IMR-90 (cell line): ENCODE measurements at regions not wholly inside any gene's neighbourhood (a gene's known extent, or its start where the extent isn't known, plus 50 kb on each side); places are given as distances from the start of the nearest gene placed in this dataset.

ENCODE experiments used
- ATAC-seq: fragments of 200-7000 bp; cut with Tn5 transposase; 2 replicates; pipeline ENCODE4 v1.9.1; 2020; ENCODE audit warnings: low read depth, mild to moderate bottlenecking, moderate library complexity
- BruUV-seq: library from RNA; stranded (reverse); fragments of 400-500 nt; replicated peaks from 2 replicates; lab custom pipeline; 2021; lab: Mats Ljungman, UMichigan
- CTCF ChIA-PET: fragments of 300-600 bp; formaldehyde crosslinking; extraction: SDS; loops from one replicate; lab custom pipeline; 2021; ENCODE audit warnings: antibody characterized with exemption; lab: Yijun Ruan, JAX
- POLR2A ChIA-PET: fragments of 300-600 bp; sonication (Branson Sonifier 250); formaldehyde crosslinking; loops from one replicate; lab custom pipeline; 2022; ENCODE audit warnings: antibody characterized with exemption; ENCODE audit not compliant: unreplicated experiment; lab: Charles Lee
- DNase-seq: peaks from one replicate; pipeline ENCODE4 v3.0.0; 2013
- H2AFZ ChIP-seq: replicated peaks from 2 replicates; pipeline ENCODE3; 2013; ENCODE audit warnings: low read length, mild to moderate bottlenecking; ENCODE audit not compliant: poor library complexity
- H2AK5ac ChIP-seq: 2 replicates; pipeline ENCODE4 v1.6.1; 2013; ENCODE audit warnings: low read depth, low read length, inconsistent platforms
- H2AK9ac ChIP-seq: replicated peaks from 2 replicates; pipeline ENCODE3; 2013; ENCODE audit warnings: mild to moderate bottlenecking, low read depth, low read length, moderate library complexity; ENCODE audit not compliant: poor library complexity
- H2BK120ac ChIP-seq: 2 replicates; pipeline ENCODE4 v1.6.1; 2013; ENCODE audit warnings: low read depth, low read length, inconsistent platforms
- H2BK15ac ChIP-seq: 3 replicates; pipeline ENCODE4 v1.6.1; 2013; ENCODE audit warnings: low read depth, low read length, inconsistent platforms
- H2BK20ac ChIP-seq: 2 replicates; pipeline ENCODE4 v1.6.1; 2013; ENCODE audit warnings: low read depth, mild to moderate bottlenecking, inconsistent platforms, low read length, moderate library complexity
- H2BK5ac ChIP-seq: 2 replicates; pipeline ENCODE4 v1.6.1; 2013; ENCODE audit warnings: mild to moderate bottlenecking, low read depth, low read length, inconsistent platforms; ENCODE audit not compliant: poor library complexity, severe bottlenecking
- H3K14ac ChIP-seq: replicated peaks from 2 replicates; pipeline ENCODE4 v1.6.1; 2013; ENCODE audit warnings: low read depth, low read length, inconsistent platforms
- H3K18ac ChIP-seq: 2 replicates; pipeline ENCODE4 v1.6.1; 2013; ENCODE audit warnings: low read depth, low read length, control low read depth
- H3K23ac ChIP-seq: 2 replicates; pipeline ENCODE4 v1.6.1; 2013; ENCODE audit warnings: low read depth, low read length, inconsistent platforms
- H3K27ac ChIP-seq: 2 replicates; pipeline ENCODE4 v1.5.1; 2013; ENCODE audit warnings: mild to moderate bottlenecking, control low read depth, low read length; ENCODE audit not compliant: insufficient read depth
- H3K27me3 ChIP-seq: 2 replicates; pipeline ENCODE4 v1.6.1; 2013; ENCODE audit warnings: low read length; ENCODE audit not compliant: control insufficient read depth, insufficient read depth
- H3K36me3 ChIP-seq: 2 replicates; pipeline ENCODE4 v1.6.1; 2013; ENCODE audit warnings: low read length, mixed read lengths; ENCODE audit not compliant: control insufficient read depth, insufficient read depth
- H3K4ac ChIP-seq: 2 replicates; pipeline ENCODE4 v1.6.1; 2013; ENCODE audit warnings: low read depth, low read length, inconsistent platforms
- H3K4me1 ChIP-seq: 2 replicates; pipeline ENCODE4 v1.6.1; 2013; ENCODE audit warnings: low read length, mixed read lengths; ENCODE audit not compliant: control insufficient read depth, insufficient read depth
- H3K4me2 ChIP-seq: 2 replicates; pipeline ENCODE4 v1.6.1; 2013; ENCODE audit warnings: low read depth, mild to moderate bottlenecking, control low read depth, low read length, moderate library complexity
- H3K4me3 ChIP-seq: 2 replicates; pipeline ENCODE4 v1.5.1; 2013; ENCODE audit warnings: low read depth, mild to moderate bottlenecking, control low read depth, low read length, moderate library complexity; ENCODE audit not compliant: insufficient read depth
- H3K56ac ChIP-seq: 2 replicates; pipeline ENCODE4 v1.6.1; 2013; ENCODE audit warnings: low read length, inconsistent platforms; ENCODE audit not compliant: insufficient read depth; ENCODE audit errors: extremely low read depth
- H3K79me1 ChIP-seq, 2 experiments: 2 replicates each; pipeline ENCODE4 v1.6.1; 2013; ENCODE audit warnings: low read length in 2 of 2, inconsistent platforms in 1 of 2, low read depth in 1 of 2
- H3K9ac ChIP-seq: 2 replicates; pipeline ENCODE4 v1.6.1; 2013; ENCODE audit warnings: low read depth, low read length, control low read depth
- H3K9me1 ChIP-seq: 2 replicates; pipeline ENCODE4 v1.6.1; 2013; ENCODE audit warnings: low read length, inconsistent platforms; ENCODE audit not compliant: insufficient read depth
- H3K9me3 ChIP-seq: 2 replicates; pipeline ENCODE4 v1.6.1; 2013; ENCODE audit warnings: low read length; ENCODE audit not compliant: control insufficient read depth, insufficient read depth
- H4K20me1 ChIP-seq: 2 replicates; pipeline ENCODE4 v1.6.1; 2013; ENCODE audit warnings: low read length, inconsistent platforms; ENCODE audit not compliant: insufficient read depth
- H4K5ac ChIP-seq: 2 replicates; pipeline ENCODE4 v1.6.1; 2013; ENCODE audit warnings: mild to moderate bottlenecking, low read depth, low read length, control low read depth
- H4K8ac ChIP-seq, 2 experiments: 2 replicates each; pipeline ENCODE4 v1.6.1; 2013; ENCODE audit warnings: low read depth in 2 of 2, low read length in 2 of 2, control low read depth in 1 of 2, inconsistent platforms in 1 of 2
- H4K91ac ChIP-seq: 2 replicates; pipeline ENCODE4 v1.6.1; 2013; ENCODE audit warnings: low read depth, low read length, inconsistent platforms; ENCODE audit not compliant: insufficient read depth
- FOS ChIP-seq: fragments of 150-350 bp; IDR thresholded peaks from 2 replicates; pipeline ENCODE4 v1.6.1; 2016; ENCODE audit warnings: low read depth, low read length
- MAFK ChIP-seq: IDR thresholded peaks from 2 replicates; pipeline ENCODE4 v1.6.1; 2012; ENCODE audit warnings: low read depth, low read length, improper control_type of control experiment
- MAZ ChIP-seq: IDR thresholded peaks from 2 replicates; pipeline ENCODE4 v1.6.1; 2012; ENCODE audit warnings: low read depth, mild to moderate bottlenecking, low read length, improper control_type of control experiment, moderate library complexity, borderline replicate concordance
- MXI1 ChIP-seq: IDR thresholded peaks from 2 replicates; pipeline ENCODE4 v1.6.1; 2012; ENCODE audit warnings: low read depth, mild to moderate bottlenecking, low read length, moderate library complexity, borderline replicate concordance
- NFE2L2 ChIP-seq: fragments of 150-350 bp; IDR thresholded peaks from 2 replicates; pipeline ENCODE4 v1.6.1; 2016; ENCODE audit warnings: low read depth, mild to moderate bottlenecking, low read length
- POLR2A ChIP-seq: IDR thresholded peaks from 2 replicates; pipeline ENCODE4 v1.6.1; 2012; ENCODE audit warnings: mild to moderate bottlenecking, low read depth, low read length
- RAD21 ChIP-seq: IDR thresholded peaks from 2 replicates; pipeline ENCODE4 v1.6.1; 2012; ENCODE audit warnings: low read length, improper control_type of control experiment
- RFX5 ChIP-seq: IDR thresholded peaks from 2 replicates; pipeline ENCODE4 v1.8.0; 2012; ENCODE audit warnings: low read depth, mild to moderate bottlenecking, low read length, moderate library complexity
- SMC3 ChIP-seq: fragments of 150-350 bp; IDR thresholded peaks from 2 replicates; pipeline ENCODE4 v1.6.1; 2016; ENCODE audit warnings: low read depth, mild to moderate bottlenecking, antibody characterized with exemption, low read length, moderate library complexity
- WGBS, 2 experiments: methylation state at CpG; one replicate each; pipeline versions ENCODE4 v1.1.5 to v1.1.7; 2013; ENCODE audit warnings: missing lambda C conversion rate in 2 of 2; ENCODE audit not compliant: insufficient read length in 1 of 2; ENCODE audit errors: extremely low coverage in 2 of 2; 5-methylcytosine and 5-hydroxymethylcytosine counted together
- dilution Hi-C: fragments of 300-500 bp; cut with HindIII; formaldehyde crosslinking; loops from one replicate; pipeline ENCODE4 v1.14.3; 2018; ENCODE audit warnings: low sequenced_read_pairs; ENCODE audit not compliant: unreplicated experiment
- in situ Hi-C: fragments of 300-500 bp; cut with MboI; formaldehyde crosslinking; loops from 3 replicates; pipeline ENCODE4 v1.14.3; 2019; ENCODE audit warnings: low sequenced_read_pairs, inconsistent platforms, mixed read lengths
- intact Hi-C: fragments of 100-400 bp; cut with micrococcal nuclease; formaldehyde crosslinking; loops from 2 replicates; pipeline ENCODE4 v1.10.0; 2022
- TF ChIP-seq, protein P1 (sequence below): fragments of 150-350 bp; IDR thresholded peaks from 2 replicates; pipeline ENCODE4 v1.6.1; 2017; ENCODE audit warnings: mild to moderate bottlenecking, antibody characterized with exemption, low read length, low read depth
- TF ChIP-seq, protein P2 (sequence below): conservative IDR thresholded peaks from 2 replicates; pipeline ENCODE4 v1.5.1; 2012; ENCODE audit warnings: mild to moderate bottlenecking, low read depth, low read length, improper control_type of control experiment

DNA sequence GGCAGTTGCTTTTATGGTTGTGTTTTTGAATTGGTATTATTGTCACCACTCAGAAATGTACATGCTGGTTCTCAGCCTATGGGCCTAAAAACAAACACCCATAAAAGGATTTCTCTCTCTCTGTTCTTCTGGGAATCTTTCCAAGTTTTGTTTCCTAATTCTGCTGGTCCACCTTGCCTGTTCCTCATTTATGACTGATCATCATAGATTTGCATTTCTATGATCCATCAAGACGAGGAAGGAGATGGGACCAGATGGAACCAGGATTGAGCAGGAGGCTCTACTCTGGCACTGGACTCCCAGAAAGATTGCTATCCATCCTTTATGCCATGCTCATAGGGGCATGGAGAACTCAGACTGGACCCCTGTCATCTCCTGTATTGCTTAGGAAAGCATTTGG lies 162.2 kb downstream of the C1orf94 start:
- ChIA-PET CTCF (no interaction called here), POLR2A (no interaction called here)
- Histone ChIP-seq H3K4me2 (no peak overlapping the region), H4K20me1 (no peaks in the 10 kb centered on the region), H3K79me1 (no peaks in the 10 kb centered on the region), H4K5ac (no peak overlapping the region), H2BK120ac (no peak overlapping the region), H3K9ac (no peak overlapping the region), H2BK15ac (no peak overlapping the region), H3K4ac (no peak overlapping the region), H3K56ac (no peak overlapping the region), H3K18ac (no peak overlapping the region), H2AFZ (no peak overlapping the region), H2BK20ac (no peak overlapping the region), H2BK5ac (no peak overlapping the region), H3K27me3 (no peaks in the 10 kb centered on the region), H3K23ac (no peak overlapping the region), H3K9me1 (no peaks in the 10 kb centered on the region), H3K36me3 (no peaks in the 10 kb centered on the region), H3K9me3 (peaks cover 32% of the 10 kb centered on the region), H4K91ac (no peak overlapping the region), H3K27ac (no peak overlapping the region), H2AK5ac (no peak overlapping the region), H3K4me3 (no peak overlapping the region), H4K8ac (no peak overlapping the region), H3K4me1 (no peaks in the 10 kb centered on the region), H3K14ac (no peak overlapping the region), H2AK9ac (no peak overlapping the region)
- DNase-seq (no peak), ATAC-seq (no peak)
- in situ Hi-C loops (no loop called here), dilution Hi-C loops (no loop called here), intact Hi-C loops (no loop called here)
- WGBS, 2 experiments = no CpG with 5 or more reads among the region's 1 CpG
- TF ChIP-seq MAZ (no peak), MAFK (no peak), RAD21 (no peak), NFE2L2 (no peak), SMC3 (no peak), FOS (no peak), MXI1 (no peak), RFX5 (no peak), POLR2A (no peak)
- TF ChIP-seq, protein P1, sequence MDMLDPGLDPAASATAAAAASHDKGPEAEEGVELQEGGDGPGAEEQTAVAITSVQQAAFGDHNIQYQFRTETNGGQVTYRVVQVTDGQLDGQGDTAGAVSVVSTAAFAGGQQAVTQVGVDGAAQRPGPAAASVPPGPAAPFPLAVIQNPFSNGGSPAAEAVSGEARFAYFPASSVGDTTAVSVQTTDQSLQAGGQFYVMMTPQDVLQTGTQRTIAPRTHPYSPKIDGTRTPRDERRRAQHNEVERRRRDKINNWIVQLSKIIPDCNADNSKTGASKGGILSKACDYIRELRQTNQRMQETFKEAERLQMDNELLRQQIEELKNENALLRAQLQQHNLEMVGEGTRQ = no peak
- TF ChIP-seq, protein P2, sequence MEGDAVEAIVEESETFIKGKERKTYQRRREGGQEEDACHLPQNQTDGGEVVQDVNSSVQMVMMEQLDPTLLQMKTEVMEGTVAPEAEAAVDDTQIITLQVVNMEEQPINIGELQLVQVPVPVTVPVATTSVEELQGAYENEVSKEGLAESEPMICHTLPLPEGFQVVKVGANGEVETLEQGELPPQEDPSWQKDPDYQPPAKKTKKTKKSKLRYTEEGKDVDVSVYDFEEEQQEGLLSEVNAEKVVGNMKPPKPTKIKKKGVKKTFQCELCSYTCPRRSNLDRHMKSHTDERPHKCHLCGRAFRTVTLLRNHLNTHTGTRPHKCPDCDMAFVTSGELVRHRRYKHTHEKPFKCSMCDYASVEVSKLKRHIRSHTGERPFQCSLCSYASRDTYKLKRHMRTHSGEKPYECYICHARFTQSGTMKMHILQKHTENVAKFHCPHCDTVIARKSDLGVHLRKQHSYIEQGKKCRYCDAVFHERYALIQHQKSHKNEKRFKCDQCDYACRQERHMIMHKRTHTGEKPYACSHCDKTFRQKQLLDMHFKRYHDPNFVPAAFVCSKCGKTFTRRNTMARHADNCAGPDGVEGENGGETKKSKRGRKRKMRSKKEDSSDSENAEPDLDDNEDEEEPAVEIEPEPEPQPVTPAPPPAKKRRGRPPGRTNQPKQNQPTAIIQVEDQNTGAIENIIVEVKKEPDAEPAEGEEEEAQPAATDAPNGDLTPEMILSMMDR = no peak
- no TSS peak for BruUV-seq
